GM21528 (cell line): ENCODE measurements at regions not wholly inside any gene's neighbourhood (a gene's known extent, or its start where the extent isn't known, plus 50 kb on each side); places are given as distances from the start of the nearest gene placed in this dataset.

ENCODE experiments used
- ATAC-seq: cut with Tn5 transposase; IDR thresholded peaks from one replicate; pipeline ENCODE4 v1.9.1; 2021; ENCODE audit warnings: mild to moderate bottlenecking, moderate library complexity; ENCODE audit not compliant: unreplicated experiment, low FRiP score

DNA sequence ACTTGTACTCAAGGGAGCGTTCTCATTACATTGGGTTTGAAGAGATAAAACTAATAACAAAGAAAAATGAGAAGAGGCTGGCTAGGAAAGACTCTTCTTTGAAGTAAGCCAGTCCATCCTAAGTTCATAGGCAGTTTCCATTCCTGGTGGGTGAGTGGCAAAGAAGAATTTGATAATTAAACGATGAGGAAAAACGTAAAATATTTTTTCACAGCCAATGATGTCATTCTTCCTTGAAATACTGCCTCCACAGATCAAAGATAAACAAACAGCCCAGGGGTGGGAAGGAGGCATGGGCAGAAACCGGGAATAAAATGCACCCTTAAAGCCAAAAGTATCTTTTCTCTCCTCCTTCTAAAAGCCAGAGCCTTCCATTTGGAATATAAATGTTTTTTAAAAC is 346.6 kb downstream of the PMP22 start:
- no peak for ATAC-seq

GRCh38 chr17:14910916-14911315 is 354.2 kb downstream of the PMP22 start:
- ATAC-seq: no peak

GRCh38 chr17:14904386-14904785 is 360.7 kb downstream of the PMP22 start:
- no peak for ATAC-seq

GRCh38 chr17:14903854-14904253 is 361.3 kb downstream of the PMP22 start:
- no peak for ATAC-seq

GRCh38 chr17:14902803-14903202 is 362.3 kb downstream of the PMP22 start:
- no peak for ATAC-seq

DNA sequence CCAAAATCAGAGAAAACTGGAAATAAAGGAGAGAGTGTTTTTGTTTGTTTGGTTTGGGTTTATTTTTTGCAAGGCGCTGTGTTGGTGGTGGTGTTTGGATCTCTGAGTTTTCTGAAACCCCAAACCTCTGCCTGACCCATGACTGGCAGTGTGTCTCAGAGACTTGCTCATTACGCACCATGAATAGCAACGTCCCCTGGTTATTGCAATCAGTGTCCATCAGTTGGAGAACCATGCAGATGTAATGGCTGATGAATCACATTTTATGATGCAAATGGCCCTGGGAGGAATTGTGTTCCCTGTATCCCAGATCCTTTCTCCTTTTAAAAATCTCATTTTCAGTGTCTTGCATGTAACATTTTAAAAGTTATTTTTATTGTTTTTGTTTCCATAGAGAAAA is 362.8 kb downstream of the PMP22 start:
- no peak for ATAC-seq

- ATAC-seq: no peak
These were observed 363.8 kb downstream of the PMP22 start for GRCh38 chr17:14901376-14901775.

- ATAC-seq: no peak
These were observed 378.9 kb downstream of the PMP22 start for GRCh38 chr17:14886200-14886739.

DNA sequence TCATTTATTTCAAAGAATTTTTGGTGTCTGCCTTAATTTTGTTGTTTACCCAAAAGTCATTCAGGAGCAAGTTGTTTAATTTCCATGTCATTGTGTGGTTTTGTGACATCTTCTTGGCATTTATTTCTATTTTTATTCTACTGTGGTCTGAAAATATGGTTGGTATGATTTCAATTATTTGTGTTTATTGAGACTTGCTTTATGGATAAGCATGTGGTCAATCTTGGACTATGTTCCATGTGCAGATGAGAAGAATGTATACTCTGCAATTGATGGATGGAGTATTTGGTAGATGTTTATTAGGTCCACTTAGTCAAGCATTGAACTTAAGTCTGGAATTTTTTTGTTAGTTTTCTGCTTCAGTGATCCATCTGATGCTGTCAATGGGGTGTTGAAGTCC is 383.0 kb downstream of the PMP22 start:
- ATAC-seq: no peak

DNA sequence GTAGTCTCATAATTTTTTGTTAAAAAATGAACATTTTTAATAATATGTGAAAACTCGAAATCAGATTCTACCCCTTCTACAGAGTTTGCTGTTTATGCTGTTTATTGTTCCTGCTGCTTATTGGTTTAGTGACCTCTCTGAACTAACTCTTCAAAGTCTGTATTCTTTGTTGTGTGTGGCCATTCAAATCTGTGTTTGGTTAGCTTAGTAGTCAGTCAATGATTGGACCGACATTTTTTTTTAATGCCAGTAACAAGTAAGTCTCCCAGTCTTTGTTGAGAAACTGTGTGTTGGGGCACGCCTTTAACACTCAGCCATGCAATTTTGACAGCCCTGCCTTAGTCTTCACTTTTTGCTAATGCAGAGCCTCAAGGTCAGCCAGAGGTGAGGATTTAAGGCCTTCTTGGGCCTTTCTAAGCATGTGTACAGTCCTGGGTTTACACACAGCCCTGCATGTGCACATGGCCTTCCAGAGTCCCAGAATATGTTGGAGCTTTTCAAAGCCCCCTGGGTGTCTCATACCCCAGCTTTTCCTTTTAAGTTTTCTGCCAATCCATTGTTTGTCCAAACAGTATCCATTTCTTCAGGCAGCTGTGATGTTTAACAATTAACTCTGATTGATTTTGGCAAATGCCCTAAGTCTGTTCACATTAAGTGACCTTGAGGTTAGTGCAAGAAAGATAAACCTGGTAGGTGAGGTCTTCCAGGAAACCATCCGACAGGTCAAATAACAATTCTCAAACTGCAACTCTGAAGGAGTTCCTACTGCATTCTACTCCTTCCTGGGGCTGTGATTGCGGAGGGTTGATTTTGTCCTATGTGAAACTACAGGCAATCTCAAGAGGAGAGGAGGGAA is 389.3 kb downstream of the PMP22 start:
- ATAC-seq: no peak

- no peak for ATAC-seq
These were observed 391.1 kb downstream of the PMP22 start for GRCh38 chr17:14873996-14874395.

DNA sequence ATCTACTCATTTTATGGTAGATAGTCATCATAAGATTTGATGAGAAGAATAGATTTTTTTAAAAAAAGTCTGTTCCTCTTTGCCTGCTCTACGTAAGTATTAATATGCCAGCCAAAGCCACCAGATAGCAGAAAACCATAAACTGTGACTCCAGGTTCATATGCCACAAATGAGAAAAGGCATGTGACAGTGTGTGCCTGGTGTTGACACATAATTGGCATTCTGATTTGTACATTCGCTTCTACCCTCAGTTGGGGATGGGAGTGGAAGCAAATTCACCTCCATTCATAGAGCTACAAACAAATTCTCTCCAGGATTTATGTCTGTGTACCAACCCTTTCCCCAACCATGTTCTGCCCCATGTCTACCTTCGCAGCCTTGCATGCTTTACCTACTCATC is 391.6 kb downstream of the PMP22 start:
- no peak for ATAC-seq

DNA sequence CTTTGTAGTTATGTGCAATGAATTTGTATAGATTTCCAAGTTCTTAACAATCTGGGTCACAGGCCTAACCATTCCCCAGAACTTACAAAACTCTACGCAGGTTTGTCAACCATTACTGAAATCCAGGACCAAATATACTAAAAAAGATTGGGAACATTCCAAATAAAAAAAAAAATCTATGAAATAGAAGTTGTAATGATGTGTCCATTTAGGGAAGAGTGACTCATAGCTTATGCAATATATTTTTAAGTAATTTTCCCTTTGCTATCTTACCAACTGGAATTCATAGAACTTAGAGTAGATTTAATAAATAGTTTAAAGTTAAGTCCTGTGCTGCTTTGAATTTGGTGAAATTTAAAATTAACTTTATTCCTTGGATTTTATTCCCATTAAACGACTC is 393.2 kb downstream of the PMP22 start:
- no peak for ATAC-seq

DNA sequence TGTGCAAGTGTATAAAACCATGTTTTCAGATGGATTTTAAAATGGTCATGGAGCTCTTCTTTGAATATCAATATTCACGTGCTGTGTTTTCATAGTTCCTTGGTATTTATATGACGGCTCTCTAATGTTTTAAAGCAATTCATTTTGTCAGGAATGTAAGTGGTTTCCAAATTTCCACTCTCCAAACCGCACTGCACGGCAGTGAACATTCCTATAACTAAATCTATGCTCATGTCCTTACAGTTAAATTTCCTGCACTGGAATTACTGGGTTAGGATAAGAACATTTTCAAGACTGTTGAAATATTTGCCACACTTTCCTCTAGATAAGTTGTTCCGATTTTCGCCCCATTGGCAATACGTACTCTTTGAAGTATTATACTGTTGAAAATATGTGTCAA is 398.9 kb downstream of the PMP22 start:
- no peak for ATAC-seq

DNA sequence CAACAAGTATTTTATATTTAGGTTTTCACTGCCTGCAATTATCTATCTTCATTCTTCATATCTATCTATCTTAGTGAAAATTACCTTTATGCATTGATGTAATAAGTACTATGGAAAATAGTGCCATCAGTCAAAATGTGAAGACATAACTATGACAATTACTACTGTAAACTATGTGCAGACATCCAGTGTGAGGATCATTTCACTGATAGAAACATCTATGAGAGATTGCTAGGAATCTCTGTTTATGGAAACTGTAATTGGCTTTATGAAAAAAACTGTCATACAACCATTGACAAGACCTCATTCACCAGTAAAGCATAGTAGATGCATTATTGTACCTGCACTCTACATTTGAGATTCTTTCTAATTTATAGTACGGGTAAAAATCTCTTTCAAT is 401.0 kb downstream of the PMP22 start:
- ATAC-seq: no peak

DNA sequence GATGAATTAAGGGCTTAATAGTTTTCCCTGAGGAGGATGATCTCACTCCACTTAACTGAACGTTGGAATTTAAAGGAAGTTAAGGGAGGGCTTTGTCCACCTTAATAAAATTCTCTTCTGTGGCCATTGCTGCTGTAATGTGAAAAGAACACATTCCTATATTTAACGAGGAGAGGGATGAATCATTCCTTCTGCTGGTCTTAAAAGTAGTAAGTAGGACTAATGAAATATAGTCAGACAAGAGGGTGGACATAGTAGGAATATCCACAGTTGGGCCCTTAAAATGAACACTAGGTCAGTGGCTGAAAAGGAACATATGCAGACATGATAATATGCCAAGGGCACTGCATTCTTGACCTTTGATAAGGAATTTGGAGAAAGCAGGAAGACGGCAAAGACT is 405.6 kb downstream of the PMP22 start:
- ATAC-seq: no peak

DNA sequence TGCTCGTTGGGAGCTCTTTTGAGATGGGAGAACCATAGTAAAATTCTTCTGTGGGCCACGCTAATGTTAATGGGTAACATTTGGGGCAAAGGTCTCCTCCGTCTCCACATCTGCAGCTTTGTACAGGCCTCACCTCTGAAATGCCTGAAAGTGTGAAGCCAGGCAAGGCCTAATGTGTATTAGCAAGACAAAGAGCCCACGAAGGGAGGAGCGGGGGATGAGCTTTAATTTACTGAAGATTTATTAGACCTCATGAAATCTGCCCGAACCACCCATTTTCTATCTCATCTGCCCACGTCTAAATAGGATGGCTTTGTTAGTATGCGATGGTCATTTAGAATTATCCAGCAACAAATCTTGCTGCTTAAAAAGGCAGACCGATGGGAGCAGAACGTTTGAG is 408.9 kb downstream of the PMP22 start:
- ATAC-seq: no peak

DNA sequence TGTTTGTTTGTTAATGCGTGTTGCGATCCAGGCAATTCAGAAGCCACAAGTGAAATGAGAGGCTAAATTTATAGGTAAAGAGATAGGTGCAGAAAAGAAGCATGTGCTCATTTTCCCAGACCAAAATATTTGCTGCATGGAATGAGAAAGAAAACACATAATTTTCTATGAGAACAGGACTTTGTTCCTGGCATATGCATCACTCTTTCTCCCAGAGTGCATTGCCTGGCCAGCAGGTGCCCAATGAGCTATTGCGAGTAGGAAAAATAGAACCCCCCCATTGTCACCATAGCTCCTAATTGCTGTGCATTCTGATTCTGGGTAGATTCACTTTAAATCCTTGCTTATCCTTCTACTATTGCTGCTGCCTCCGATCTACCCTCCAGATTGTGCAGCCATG is 410.4 kb downstream of the PMP22 start:
- no peak for ATAC-seq

DNA sequence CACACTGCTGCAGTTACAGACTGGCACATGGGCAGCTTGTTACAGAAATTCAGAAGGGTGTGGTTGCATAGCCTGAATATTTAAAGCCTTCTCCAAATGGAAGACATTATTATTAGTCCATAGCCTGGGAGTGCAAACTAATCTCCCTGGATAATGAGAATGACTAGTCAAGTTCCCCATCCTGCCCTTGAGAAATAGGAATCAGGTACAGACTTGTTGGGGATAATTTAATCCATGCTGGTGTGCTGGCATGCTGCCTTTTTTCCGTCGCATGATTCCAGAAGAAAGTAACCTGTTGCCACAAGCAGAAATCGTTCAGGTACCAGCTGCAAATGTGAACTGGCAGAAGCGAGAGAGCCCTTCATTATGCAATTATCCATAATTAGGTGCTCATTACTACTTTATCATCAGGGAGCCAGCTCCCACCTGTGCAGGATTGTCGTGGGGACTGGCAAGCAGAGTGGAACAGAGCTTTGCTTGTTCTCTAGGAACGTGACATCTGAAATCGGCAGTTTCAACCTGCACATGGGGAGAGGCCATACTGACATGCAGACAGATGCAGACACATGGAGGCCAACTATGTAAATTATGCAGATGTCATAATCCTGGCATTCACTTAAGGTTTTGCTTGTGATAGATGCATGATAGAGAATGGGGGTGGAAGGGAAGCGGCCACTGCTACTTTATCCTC is 419.4 kb downstream of the PMP22 start:
- ATAC-seq: no peak

DNA sequence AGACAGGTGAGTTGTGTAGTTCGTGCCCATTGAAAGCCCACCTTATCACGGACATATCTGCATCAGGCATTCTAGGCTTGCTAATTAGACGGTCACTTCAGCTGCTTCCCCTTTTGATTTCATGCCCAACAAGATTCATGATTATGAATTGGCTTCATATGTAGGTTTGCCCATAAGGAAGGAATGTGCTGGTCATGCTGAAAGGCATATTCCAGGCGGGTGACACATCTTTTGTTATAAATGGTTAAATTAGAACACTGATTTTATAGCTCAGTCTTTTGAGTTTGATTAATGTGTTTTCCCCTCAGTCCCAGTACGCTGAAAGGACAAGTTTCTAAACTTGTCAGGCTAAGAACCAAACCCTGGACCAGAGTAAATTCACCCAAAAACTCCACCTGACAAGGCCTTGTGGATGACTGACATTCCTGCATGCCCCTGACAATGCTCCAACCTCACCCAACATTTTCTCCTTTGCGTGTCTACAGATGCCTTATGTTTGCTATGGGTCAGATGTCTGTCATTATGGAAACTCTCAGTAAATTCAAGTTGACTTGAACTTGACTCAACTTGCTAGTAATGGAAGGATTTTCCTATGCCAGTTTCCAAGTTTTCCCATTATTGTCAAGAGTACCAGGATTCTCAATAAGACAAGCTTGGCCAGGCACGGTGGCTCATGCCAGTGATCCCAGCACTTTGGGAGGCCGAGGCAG is 421.9 kb downstream of the PMP22 start:
- no peak for ATAC-seq

GRCh38 chr17:14840616-14841231 is 424.4 kb downstream of the PMP22 start:
- no peak for ATAC-seq
